GM19468 (cell line): ENCODE measurements at regions not wholly inside any gene's neighbourhood (a gene's known extent, or its start where the extent isn't known, plus 50 kb on each side); places are given as distances from the start of the nearest gene placed in this dataset.
"Not testable (repeated sequence)": the region's sequence is repeated elsewhere in the genome, so short reads cannot be mapped to it uniquely, and the experiment has no call there.

Source experiments
- ATAC-seq: cut with Tn5 transposase; IDR thresholded peaks from one replicate; pipeline ENCODE4 v1.9.1; 2021; ENCODE audit warnings: mild to moderate bottlenecking, moderate library complexity, moderate number of reproducible peaks; ENCODE audit not compliant: unreplicated experiment; ENCODE audit errors: extremely low read depth

DNA sequence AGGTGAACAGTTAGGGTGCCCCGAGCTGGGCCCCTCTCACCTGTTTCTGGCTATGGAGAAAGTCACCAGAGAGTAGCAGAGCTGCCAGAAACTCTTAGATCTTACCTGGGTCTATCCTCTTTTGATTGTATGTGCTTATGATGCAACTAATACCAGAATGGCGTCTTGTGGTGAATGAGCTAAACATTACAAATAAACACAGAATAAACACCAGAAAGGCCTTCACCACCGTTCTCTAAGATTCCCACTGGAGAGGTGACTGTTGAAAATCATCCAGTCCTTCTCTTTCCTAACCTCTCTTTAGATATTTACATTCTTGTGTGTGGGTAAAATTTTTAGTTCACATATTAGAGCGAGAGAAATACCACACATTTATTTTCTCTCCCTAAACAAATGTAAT, 241.7 kb upstream of the GAS1 start:
- no peak for ATAC-seq

DNA sequence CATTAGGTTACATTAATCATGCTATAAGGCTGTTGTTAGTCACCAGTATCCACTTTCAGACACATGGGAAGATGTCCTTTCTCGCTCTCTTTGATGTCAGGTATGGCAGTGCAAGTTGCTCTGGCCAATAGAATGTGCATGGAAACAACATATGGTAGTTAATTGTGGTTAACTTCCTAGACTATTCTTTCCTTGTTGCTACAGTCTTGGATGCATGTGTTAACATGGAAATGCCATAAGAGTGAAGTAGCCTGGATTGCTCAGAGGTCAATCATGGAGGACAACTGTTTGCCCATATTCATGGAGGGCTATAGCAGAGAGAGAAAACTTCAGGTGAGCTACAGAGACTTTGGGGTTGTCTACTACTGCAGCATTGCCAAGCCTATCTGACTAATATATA, 245.8 kb upstream of the GAS1 start:
- ATAC-seq: no peak

DNA sequence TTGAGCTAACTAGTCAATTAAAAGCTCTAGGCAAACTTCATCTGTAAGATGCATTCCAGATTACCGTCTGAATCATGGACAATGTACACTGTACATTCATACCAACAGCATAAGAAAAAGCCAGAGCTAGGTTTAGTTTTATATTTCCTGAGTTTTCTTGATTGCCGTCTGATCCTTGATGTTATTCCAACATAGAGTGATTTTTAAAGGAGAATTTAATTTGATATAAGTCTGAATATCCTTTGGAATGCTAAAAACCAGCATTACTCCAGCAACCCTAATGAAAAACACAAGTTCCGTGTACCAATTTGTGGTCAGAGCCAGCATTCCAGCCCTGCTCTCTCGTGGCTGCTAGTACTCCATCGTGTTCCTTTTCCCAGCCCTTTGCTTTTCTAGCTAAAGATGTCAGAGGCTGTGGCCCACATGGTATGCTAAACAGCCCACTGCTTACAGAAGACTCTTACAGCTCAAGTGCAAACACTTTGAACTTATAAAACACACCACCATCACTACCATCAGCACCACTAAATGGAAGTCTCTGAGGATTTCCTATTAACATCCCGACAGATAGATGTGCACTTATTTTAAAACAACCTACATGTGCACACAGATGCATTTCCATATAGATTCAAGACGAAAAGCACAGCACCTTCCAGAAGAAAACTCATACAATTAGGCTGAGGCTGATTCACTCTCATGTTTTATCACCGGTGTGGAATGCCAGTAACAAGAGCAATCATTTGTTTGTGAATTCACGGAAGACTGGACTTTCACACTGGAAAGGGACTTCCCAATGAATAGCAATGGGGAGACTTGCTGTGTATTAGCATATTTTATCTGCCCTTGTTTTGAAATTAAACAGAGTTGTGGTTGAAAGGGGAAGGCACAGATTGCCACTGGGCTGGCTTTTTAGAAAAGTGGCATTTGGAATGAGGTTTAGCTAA, 246.9 kb upstream of the GAS1 start:
- ATAC-seq: no peak

DNA sequence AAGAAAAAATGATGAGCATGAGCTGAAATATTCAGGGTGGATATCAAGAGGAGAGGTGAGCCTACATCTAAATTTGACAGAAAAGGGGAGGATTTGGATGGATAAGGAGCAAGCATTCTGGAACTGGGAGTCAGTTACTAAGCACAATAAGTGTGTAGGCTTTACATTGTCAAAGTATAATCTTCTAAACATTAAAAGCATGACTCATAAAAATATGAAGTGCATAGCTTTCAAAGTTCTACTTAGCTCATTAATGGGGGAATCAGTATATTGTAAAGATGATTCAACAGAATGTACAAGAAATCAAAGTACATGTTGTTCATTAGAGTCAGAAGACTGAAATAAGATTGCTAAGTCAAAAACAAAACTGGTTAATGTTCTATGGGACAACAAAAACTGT, 248.0 kb upstream of the GAS1 start:
- no peak for ATAC-seq

DNA sequence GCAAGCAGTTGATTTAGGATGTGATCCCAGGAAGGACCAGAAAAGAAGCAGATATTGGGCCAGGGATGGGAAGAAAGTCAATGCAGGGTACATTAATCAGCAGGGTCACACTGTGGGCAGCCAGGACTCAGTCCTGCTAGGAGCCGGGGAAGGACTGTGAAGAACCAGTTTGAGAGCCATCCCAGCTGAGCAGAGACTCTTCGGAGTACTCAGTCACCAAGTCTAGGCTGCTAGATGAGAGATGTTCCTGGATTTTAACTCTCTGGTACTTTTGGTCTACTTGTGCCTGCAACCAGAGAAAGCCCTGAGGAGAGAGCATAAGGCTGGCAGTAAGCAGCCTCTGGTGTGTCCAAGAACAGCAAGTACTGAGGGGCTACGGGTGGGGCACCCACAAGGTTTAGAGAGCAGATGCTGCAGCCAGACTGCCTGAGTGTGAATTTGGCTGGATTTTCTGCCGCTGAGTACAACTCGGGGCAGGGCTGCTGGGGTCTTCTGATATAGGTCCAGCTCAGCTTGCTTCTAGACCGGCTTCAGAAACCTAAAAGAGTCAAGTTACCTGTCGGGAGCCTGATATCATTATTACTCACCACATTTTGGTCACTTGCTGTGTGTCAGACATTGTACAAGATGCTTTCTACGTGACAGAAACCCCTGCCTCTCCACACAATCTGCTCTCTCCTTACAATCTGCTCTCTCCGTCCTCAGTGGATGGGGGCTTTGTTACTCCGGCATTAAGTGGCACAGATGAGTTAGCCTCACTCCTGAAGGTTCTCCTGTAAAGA, 250.2 kb upstream of the GAS1 start:
- ATAC-seq: no peak

DNA sequence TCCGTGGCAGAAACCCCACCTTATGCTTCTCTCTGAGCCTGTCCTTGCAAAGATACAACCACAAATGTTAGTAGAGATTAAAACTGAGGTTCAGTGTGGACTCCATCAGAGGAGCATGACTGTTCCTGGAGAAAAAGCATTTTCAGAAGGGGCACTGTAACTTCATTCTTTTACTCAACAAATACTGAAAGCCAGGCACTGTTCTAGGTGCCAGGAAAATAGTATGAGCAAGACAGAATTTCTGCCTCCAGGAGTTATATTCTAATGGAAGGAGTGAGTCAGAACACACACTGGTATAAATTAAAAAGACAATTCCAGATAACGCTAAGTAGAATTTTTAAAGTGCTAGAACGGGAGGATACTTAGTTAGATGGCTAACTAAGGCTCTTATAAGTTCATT, 251.4 kb upstream of the GAS1 start:
- ATAC-seq: no peak

DNA sequence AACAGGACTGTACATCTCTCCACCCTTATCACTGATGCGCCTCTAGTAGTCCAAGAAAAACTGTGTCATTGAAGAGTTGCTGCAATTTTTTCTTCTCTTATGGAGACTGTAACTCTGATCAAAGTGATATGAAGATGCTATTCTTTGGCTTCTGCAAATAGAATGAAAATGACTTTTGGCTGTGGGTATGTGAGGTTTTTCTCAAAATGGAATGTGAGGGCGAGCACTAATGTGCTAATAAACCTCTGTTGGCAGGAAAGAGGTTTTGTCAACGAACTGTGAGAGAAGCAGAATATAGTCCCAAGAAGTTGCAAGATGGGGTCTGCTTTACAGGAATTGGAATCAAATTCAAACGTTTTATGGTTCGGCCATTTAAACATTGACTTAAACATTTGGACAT, 252.0 kb upstream of the GAS1 start:
- ATAC-seq: no peak

DNA sequence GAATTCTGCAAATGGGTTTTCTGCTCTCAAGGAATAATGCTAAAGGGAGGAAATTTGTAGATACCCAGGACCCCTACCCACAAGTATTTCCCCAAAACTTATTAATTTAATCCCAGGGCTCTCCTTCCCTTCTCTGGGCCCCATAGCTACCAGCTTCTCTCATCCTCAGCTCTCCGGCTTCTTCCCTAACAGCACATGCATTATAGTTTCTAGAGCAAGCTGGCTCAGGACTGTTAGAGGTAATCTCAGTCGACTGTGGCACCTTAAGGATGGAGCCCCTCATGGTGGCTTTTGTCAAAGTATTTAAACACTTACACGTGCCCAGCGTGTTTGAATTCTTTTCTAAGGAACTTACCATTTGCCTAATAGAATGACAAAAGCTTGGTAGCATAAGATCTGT, 252.5 kb upstream of the GAS1 start:
- ATAC-seq: no peak

DNA sequence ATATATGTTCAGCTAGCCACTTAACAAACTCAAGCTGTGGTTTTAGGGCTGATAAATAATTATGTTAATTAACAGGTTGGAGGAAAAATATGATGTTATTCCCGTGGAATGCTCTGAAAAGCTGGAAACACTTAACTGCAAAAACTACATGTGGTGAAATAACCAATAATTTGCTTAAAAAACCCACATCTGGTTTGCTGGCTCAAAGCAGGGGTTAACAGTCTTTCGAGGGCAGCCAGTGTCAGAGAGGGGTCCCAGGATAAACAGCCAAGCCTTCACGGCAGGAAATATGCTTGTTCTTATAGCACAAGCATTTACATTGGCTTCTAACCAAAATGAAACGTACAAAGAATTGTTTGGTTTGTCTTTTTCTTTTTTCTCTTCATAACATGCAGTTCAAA, 254.0 kb upstream of the GAS1 start:
- ATAC-seq: no peak

DNA sequence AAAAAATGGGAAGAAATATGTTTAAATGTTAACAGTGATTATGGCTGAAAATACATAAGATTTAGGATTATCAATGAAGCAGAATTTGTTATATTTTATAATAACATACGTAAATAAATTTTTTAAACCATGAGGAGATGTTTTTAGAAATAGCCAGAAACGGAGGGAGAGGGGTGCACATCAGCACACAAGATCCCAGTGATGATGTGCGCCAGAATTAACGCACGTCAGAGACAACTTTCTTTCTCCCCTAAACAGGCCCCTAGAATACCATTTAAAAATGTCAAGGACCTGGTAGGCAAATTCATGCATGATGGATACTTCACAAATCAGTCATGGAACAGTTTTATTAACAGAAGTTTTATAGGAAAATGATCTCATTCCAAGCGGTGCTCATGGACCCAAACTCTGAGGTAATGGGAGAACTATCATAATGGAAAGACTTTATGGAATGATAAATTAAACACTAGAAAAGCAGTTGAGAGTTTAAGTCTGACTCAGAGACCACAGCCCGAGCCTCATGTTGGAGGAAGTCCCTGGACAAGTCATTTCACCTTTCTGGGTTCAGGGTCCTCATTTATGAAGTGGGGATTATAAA, 258.9 kb upstream of the GAS1 start:
- no peak for ATAC-seq

DNA sequence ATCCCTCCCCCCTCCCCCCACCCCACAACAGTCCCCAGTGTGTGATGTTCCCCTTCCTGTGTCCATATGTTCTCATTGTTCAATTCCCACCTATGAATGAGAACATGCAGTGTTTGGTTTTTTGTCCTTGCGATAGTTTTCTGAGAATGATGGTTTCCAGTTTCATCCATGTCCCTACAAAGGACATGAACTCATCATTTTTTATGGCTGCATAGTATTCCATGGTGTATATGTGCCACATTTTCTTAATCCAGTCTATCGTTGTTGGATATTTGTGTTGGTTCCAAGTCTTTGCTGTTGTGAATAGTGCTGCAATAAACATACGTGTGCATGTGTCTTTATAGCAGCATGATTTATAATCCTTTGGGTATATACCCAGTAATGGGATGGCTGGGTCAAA, 263.4 kb upstream of the GAS1 start:
- not testable (repeated sequence) for ATAC-seq

DNA sequence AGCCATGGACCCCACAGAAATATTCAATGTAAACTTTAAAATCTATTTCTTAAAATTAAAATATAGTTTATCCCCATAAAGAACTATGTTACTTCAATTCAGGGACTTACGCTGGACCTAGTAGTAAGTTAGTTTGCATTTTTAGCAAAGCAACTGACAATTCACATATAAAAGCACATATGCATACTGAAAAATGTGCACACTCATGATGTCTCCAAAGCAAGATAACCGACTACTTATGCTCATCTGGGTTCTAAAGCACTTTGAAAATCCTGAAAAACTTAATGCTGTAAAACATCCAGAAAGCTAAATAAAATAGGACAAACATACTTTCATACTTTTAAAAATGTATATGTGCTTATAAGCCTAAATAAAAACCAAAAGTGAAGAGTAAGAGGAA, 264.4 kb upstream of the GAS1 start:
- no peak for ATAC-seq

DNA sequence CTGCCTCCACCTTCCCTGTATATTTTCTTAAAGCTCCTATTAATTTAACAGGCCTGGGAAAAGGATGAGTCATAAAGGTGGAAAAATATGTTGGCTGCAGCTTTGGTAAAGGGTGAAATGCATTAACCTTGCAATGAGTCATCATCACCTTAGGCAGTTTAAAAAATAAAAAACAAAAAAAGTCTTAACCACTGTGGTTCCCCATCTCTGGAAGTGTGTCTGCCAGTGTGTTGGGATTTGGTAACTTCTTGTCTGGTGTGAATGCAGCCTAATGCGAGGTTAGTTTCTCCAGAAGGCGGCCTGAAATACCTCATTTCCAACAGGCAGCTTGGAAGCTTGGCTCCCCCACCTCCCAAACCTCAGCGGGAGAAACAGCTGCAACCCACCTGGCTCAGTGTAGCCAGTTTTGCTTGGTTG, 265.3 kb upstream of the GAS1 start:
- no peak for ATAC-seq

DNA sequence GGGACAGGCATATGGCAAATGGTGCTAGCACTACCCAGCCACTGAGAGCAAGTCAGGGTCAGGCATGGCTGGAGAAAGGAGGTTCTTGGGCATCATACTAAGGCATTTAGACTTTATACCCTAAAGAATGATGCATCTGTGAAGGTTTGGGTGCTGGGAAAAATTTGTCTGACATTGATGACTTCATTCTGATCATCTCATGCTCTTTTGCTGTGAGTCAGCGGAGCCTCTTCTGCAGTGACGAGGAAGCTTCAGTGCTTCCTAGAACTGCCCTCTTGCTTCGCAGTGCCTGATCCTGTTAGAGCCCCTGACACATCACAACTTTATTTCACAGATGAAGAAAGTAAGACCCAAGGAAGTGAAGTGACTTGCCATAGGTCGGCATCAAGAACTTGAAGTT, 266.6 kb upstream of the GAS1 start:
- ATAC-seq: no peak

DNA sequence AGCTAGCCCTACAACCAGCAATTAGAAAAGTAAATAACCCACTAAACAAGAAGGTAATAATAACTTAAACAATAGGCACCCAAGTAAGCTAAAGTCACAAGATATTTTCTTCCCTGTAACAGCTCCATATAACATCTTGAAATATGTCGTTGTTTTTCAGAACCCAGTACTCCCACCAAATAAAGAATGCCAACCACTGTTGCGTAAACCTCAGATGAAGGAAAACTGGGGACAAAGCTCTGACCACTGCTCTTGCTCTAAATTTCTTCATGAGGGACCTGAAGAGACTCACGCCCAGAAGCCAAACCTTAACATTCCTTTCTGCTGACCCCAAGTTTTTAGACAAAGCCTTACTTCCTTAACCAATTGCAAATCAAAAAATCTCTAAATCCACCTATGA, 267.7 kb upstream of the GAS1 start:
- no peak for ATAC-seq

DNA sequence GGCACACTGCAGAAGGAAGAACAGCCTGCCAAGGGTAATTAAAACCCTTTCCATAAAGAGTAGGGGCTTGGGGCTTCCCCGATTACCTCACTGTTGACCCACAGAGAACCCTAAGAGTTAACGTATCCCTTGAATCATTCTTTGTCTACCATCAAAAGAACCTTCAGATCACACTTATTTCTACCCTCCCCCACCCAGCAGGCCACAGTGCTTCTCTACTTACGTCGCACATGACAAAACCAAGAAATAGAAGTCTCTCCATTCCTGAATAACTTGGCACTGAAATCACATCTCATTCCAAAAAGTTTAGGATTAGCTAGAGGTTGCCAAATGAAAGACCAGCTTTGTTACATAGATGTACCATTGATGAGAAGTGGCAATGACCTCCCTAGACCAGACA, 268.7 kb upstream of the GAS1 start:
- ATAC-seq: no peak

DNA sequence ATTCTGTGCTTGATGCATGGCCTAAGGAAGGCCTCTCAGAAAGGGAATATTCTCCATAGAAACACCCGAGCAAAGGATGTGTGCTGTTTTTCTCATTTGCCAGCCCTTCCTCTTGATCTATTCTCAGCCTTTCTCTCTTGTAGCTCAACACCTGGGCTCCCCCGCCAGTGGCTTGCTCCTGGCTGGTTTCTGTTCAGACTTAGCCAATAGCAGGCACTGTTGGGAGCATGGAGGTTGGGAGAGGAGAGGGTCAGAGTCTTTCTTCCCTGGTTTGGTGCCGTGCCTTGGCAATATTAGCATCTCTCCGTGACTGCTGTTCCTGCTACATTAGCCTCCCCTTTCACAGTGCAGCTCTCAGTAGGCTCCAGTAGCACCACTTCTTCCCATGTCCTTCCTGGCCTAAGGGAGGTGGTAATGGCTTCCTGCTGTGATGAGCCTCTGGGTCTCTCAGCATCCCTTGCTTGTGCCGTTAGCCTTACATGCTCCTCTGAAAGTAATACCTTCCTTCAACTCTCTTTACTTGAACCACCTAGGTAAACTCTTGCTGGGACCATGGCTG, 269.7 kb upstream of the GAS1 start:
- no peak for ATAC-seq

DNA sequence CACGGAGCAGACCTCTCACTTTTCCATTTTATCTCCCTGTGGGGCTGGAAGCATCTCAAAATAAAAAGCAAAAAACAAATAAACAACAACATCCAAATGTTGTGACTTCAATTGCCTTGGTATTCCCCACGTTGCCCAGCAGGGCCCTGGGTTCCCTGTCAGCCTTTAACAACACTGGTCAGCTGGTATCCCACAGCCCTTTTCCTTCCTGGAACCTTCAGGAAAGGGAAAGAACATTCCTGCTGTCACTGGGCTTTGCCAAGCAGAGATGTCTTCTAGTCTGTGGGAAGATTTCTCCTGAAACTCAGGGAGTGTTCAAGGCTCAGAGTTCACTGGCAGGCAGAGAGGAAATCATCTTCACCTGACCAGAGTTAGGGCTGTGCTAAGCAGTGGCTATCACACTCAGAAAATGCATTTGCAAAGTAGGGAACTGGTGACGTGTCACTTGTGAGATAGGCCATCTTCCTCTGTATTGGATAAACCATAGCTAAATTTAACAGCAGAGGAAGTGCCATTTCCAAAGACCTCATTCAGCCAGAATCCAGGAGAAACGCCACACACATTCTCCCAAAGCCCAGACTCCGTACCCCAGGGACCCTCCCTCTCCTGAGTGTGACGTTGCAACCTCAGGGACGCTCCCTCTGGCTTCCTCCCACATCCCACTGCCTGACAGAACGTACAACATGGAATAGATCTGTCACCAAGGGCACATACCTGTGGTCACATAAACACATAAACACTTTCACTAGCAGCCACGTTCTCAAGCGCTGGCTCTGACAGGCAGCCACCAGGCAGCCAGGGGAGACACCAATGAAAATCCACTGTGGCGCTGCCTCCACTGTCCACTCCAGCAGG, 274.0 kb upstream of the DAPK1 start:
- ATAC-seq: no peak

DNA sequence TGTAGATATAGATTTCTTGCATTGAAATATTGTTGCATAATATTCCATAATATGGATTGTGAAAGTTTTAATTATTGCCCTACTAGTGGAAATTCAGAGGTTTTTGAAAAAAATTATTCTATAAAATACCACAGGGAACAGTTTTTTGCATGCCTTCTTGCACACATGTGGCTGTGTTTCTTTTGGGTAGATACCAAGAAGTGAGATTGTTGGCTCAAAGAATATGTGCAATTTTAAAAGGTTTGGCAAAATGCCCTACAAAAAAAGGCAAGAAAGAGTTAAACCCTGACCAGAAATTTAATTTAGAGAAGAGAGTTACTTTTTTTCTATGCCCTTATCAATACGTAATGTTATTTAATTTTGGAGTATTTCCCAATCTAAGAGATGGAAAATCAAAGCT, 270.8 kb upstream of the DAPK1 start:
- no peak for ATAC-seq

DNA sequence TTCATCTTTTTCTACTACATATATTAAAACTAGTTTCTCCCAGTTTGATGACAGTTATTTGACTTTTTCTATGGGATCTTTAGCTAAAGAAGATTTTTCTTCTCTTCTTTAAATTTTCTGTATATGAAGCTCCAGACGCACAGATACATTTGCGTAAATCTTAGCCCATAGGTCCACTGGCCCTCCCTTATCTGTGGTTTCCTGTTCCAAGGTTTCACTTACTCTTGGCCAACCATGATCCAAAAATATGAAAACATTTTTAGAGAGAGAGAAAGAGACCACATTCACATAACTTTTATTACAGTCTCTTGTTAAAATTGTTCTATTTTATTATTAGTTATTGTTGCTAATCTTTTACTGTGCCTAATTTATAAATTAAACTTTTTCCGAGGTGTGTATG, 270.2 kb upstream of the DAPK1 start:
- no peak for ATAC-seq
